ENCODE measurements at regions not wholly inside any gene's neighbourhood (a gene's known extent, or its start where the extent isn't known, plus 50 kb on each side); places are given as distances from the start of the nearest gene placed in this dataset.

DNA sequence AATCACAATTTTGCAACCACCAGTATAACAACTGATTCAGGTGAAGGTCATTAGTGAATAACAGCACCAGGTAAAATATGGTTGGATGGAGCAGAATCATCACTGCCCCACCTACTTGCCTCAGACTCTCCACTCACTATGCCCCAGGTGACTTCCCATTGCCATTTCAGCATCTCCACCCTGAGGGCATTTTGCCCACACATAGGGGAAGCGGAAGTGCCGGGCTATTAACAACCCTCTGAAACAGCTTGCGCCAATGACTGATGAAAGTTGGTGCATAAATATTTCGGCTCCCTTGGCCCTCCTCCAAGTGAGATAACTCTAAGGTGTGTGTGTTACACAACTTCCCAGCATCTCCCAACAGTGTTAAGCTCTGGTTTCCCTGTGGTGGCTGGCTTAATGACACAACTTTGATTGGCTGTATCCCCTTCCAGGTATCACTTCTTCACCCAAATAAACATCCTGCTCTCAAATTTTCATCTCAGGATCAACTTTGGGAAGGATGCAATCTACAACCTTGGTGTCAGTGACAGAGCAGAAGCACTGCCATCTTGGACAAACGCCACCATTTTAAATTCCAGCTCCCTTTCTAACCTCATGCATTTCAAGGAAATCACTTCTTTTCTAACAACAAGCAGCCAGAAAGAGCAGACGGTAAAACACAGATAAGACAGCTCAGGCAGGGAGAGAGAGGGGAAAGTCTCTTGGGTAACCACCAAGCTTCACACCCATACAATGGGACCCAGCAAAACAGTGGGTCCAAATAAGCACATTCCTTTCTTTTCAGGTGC is 73.6 kb upstream of the PPP2R5C start:
- TF ChIP-seq, protein P1, sequence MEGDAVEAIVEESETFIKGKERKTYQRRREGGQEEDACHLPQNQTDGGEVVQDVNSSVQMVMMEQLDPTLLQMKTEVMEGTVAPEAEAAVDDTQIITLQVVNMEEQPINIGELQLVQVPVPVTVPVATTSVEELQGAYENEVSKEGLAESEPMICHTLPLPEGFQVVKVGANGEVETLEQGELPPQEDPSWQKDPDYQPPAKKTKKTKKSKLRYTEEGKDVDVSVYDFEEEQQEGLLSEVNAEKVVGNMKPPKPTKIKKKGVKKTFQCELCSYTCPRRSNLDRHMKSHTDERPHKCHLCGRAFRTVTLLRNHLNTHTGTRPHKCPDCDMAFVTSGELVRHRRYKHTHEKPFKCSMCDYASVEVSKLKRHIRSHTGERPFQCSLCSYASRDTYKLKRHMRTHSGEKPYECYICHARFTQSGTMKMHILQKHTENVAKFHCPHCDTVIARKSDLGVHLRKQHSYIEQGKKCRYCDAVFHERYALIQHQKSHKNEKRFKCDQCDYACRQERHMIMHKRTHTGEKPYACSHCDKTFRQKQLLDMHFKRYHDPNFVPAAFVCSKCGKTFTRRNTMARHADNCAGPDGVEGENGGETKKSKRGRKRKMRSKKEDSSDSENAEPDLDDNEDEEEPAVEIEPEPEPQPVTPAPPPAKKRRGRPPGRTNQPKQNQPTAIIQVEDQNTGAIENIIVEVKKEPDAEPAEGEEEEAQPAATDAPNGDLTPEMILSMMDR (IDR thresholded peaks at IDR 0.05), result no peak
- TF ChIP-seq POLR2A (IDR thresholded peaks at IDR 0.05; ENCODE audit: low read depth) (no peak), POLR2AphosphoS5 (IDR thresholded peaks at IDR 0.05) (no peak), EP300 (IDR thresholded peaks at IDR 0.05) (no peak)

Measured in esophagus muscularis mucosa (tissue), 4 donors.